Smooth muscle cell (in vitro differentiated cells): ENCODE measurements at regions not wholly inside any gene's neighbourhood (a gene's known extent, or its start where the extent isn't known, plus 50 kb on each side); places are given as distances from the start of the nearest gene placed in this dataset.

Experiments used
- DNase-seq: peaks from one replicate; lab custom pipeline; 2025; ENCODE audit not compliant: unreplicated experiment; lab: John Stamatoyannopoulos, UW
- H2AFZ ChIP-seq: fragments of 200-600 bp; sonication (generic); 2 replicates; pipeline ENCODE4 v1.6.0; 2016; ENCODE audit warnings: antibody characterized with exemption, low read depth, mild to moderate bottlenecking
- H3F3A ChIP-seq: fragments of 200-600 bp; sonication (generic); 2 replicates; pipeline ENCODE4 v1.6.0; 2017; ENCODE audit warnings: antibody characterized with exemption, low read depth
- H3K27ac ChIP-seq: fragments of 200-600 bp; sonication (generic); 2 replicates; pipeline ENCODE4 v1.5.1; 2016; ENCODE audit warnings: low read depth, mild to moderate bottlenecking
- H3K27me3 ChIP-seq: fragments of 200-600 bp; sonication (generic); 2 replicates; pipeline ENCODE4 v1.6.1; 2016; ENCODE audit warnings: low read depth, mild to moderate bottlenecking
- H3K36me3 ChIP-seq: fragments of 200-600 bp; sonication (generic); 2 replicates; pipeline ENCODE4 v1.5.1; 2016; ENCODE audit warnings: low read depth
- H3K4me1 ChIP-seq: fragments of 200-600 bp; sonication (generic); 2 replicates; pipeline ENCODE4 v1.5.1; 2016; ENCODE audit warnings: low read depth
- H3K4me2 ChIP-seq: fragments of 200-600 bp; sonication (generic); 2 replicates; pipeline ENCODE4 v1.6.0; 2016; ENCODE audit warnings: mild to moderate bottlenecking
- H3K4me3 ChIP-seq: fragments of 200-600 bp; sonication (generic); 2 replicates; pipeline ENCODE4 v1.5.1; 2016; ENCODE audit warnings: mild to moderate bottlenecking
- H3K79me2 ChIP-seq: fragments of 200-600 bp; sonication (generic); 2 replicates; pipeline ENCODE4 v1.6.0; 2016; ENCODE audit warnings: low read depth, mild to moderate bottlenecking
- H3K9ac ChIP-seq: fragments of 200-600 bp; sonication (generic); 2 replicates; pipeline ENCODE4 v1.6.0; 2016; ENCODE audit warnings: low read depth
- H3K9me3 ChIP-seq: fragments of 200-600 bp; sonication (generic); replicated peaks from 2 replicates; pipeline ENCODE4 v1.5.1; 2016; ENCODE audit warnings: low read depth
- H4K20me1 ChIP-seq: fragments of 200-600 bp; sonication (generic); 2 replicates; pipeline ENCODE4 v1.6.0; 2016; ENCODE audit warnings: low read depth
- WGBS: methylation state at CpG from one replicate; pipeline ENCODE4 v1.1.7; 2016; ENCODE audit warnings: low lambda C conversion rate; 5-methylcytosine and 5-hydroxymethylcytosine counted together
- TF ChIP-seq, protein P1 (sequence below): fragments of 200-600 bp; sonication (generic); IDR thresholded peaks from 2 replicates; pipeline ENCODE4 v1.5.1; 2017; ENCODE audit warnings: borderline replicate concordance, mild to moderate bottlenecking, antibody characterized with exemption; ENCODE audit not compliant: insufficient read depth, poor library complexity, severe bottlenecking

DNA sequence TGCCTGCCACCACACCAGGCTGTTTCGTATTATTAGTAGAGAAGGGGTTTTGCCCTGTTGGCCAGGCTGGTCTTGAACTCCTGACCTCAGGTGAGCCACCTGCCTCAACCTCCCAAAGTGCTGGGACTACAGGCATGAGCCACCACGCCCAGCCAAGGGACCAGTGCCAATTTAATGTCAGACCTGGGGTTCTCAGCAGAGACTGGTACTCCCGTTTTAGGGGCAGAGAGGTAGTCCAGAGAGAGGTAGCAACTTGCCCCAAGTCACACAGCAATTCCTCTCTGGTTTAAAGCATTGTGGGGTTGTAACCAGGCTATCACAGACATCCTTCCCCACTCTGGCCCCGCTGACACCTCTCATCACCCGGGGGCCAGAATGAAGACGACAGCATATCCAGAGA, 112.1 kb downstream of the PTPRS start:
- Histone ChIP-seq H4K20me1 (no peaks in the 10 kb centered on the region), H3K9me3 (no peaks in the 10 kb centered on the region), H3K79me2 (no peaks in the 10 kb centered on the region), H3K36me3 (no peaks in the 10 kb centered on the region), H3K9ac (no peak overlapping the region), H3K27ac (no peak overlapping the region), H3F3A (no peaks in the 10 kb centered on the region), H3K4me3 (no peak overlapping the region), H3K4me1 (no peaks in the 10 kb centered on the region), H2AFZ (no peak overlapping the region), H3K27me3 (no peaks in the 10 kb centered on the region), H3K4me2 (no peak overlapping the region)
- no peak for DNase-seq
- 92% methylated on average over 6 of the region's 6 CpGs for WGBS
- TF ChIP-seq, protein P1, sequence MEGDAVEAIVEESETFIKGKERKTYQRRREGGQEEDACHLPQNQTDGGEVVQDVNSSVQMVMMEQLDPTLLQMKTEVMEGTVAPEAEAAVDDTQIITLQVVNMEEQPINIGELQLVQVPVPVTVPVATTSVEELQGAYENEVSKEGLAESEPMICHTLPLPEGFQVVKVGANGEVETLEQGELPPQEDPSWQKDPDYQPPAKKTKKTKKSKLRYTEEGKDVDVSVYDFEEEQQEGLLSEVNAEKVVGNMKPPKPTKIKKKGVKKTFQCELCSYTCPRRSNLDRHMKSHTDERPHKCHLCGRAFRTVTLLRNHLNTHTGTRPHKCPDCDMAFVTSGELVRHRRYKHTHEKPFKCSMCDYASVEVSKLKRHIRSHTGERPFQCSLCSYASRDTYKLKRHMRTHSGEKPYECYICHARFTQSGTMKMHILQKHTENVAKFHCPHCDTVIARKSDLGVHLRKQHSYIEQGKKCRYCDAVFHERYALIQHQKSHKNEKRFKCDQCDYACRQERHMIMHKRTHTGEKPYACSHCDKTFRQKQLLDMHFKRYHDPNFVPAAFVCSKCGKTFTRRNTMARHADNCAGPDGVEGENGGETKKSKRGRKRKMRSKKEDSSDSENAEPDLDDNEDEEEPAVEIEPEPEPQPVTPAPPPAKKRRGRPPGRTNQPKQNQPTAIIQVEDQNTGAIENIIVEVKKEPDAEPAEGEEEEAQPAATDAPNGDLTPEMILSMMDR, result no peak

DNA sequence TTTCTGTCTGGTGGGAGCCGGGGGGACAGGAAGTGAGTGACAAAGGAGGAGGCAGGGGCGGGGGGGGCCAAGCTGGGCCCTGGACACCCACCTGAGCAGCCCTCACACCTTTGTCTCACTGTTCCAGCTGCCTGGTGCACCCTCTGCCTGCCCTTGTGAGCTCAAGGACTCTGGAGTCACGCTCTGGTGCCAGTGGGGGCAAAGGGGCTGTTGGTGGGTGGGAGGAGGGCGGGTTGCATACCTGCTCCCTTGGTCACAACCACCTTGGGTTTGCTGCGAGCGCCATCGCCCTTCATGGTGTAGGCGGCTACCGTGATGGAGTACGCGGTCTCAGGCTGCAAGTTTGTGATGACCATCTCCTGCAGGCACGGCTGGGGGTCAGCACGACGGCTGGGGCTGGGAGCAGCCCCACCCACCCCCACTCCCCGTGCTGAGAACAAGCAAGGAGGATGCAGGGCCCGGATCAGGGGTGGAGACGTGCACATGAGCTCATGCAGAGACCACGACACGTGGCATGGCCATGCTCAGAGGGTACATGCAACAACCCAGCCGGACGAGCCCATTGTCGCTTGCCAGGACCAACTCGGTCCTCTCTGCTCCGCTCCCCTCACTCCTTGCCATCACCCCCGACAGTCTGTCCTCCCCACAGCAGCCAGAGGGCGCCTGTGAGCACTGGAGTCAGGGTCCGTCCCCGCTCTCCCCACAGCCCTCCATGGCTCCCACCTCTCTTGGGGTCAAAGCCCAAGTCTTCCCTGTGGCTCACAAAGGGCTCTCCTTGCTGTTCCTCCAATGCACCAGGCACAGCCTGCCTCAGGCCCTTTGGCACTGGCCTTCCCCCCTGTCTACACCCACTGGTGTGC, 114.9 kb downstream of the PTPRS start:
- Histone ChIP-seq H3K9ac (no peak overlapping the region), H3K4me2 (no peak overlapping the region), H3K36me3 (no peaks in the 10 kb centered on the region), H3K27ac (no peak overlapping the region), H4K20me1 (no peaks in the 10 kb centered on the region), H2AFZ (no peak overlapping the region), H3F3A (no peaks in the 10 kb centered on the region), H3K9me3 (no peaks in the 10 kb centered on the region), H3K4me1 (no peaks in the 10 kb centered on the region), H3K4me3 (no peak overlapping the region), H3K79me2 (no peaks in the 10 kb centered on the region), H3K27me3 (no peaks in the 10 kb centered on the region)
- TF ChIP-seq, protein P1, result peak; percentile 39
- no peak for DNase-seq
- 85% methylated on average over 18 of the region's 28 CpGs for WGBS

DNA sequence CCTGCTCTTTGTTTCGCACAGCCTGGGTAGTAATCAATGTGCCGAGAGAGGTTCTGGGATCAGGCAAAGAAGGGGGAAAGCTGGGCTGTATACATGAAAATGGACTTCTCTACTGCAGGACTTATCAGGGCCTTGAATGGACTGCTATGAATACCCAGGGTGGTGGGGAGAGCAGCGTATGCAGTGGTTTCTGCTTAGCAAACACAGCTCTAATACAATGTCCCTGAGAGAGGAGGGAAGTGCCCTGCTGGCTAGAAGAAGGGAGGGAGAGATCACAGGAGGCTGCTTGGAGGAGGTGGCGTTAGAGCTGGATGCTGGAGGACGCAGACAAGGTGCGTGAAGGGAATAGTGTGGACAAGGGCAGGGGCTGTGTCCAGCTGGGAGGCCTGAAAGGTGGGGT, 116.1 kb downstream of the PTPRS start:
- H3K9ac ChIP-seq, result no peak overlapping the region
- WGBS, result 95% methylated on average over 6 of the region's 6 CpGs
- no peak overlapping the region for H2AFZ ChIP-seq
- H3K4me3 ChIP-seq, result no peak overlapping the region
- H3K4me1 ChIP-seq, result no peaks in the 10 kb centered on the region
- no peak overlapping the region for H3K4me2 ChIP-seq
- H3K27me3 ChIP-seq, result no peaks in the 10 kb centered on the region
- no peaks in the 10 kb centered on the region for H3K9me3 ChIP-seq
- H3K36me3 ChIP-seq, result no peaks in the 10 kb centered on the region
- no peaks in the 10 kb centered on the region for H3F3A ChIP-seq
- H3K79me2 ChIP-seq, result no peaks in the 10 kb centered on the region
- no peak for DNase-seq
- H3K27ac ChIP-seq, result no peak overlapping the region
- no peaks in the 10 kb centered on the region for H4K20me1 ChIP-seq
- TF ChIP-seq, protein P1, result no peak
